ENCODE measurements at regions not wholly inside any gene's neighbourhood (a gene's known extent, or its start where the extent isn't known, plus 50 kb on each side); places are given as distances from the start of the nearest gene placed in this dataset.
A peak's percentile ranks its signal among the peaks of the same experiment; 100 is the strongest.
"Not testable (repeated sequence)": the region's sequence is repeated elsewhere in the genome, so short reads cannot be mapped to it uniquely, and the experiment has no call there.

GRCh38 chr16:10256784-10257641 lies 74.8 kb upstream of the GRIN2A start:
- no peaks in the 10 kb centered on the region for H3K9me3 ChIP-seq (ENCODE audit: control insufficient read depth, insufficient read depth, low read length)
- TF ChIP-seq, protein P1, sequence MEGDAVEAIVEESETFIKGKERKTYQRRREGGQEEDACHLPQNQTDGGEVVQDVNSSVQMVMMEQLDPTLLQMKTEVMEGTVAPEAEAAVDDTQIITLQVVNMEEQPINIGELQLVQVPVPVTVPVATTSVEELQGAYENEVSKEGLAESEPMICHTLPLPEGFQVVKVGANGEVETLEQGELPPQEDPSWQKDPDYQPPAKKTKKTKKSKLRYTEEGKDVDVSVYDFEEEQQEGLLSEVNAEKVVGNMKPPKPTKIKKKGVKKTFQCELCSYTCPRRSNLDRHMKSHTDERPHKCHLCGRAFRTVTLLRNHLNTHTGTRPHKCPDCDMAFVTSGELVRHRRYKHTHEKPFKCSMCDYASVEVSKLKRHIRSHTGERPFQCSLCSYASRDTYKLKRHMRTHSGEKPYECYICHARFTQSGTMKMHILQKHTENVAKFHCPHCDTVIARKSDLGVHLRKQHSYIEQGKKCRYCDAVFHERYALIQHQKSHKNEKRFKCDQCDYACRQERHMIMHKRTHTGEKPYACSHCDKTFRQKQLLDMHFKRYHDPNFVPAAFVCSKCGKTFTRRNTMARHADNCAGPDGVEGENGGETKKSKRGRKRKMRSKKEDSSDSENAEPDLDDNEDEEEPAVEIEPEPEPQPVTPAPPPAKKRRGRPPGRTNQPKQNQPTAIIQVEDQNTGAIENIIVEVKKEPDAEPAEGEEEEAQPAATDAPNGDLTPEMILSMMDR (IDR thresholded peaks at IDR 0.05; ENCODE audit: low read depth, low read length, poor library complexity, severe bottlenecking): peak; percentile 87
- no peak for TF ChIP-seq EZH2phosphoT487 (IDR thresholded peaks at IDR 0.05; ENCODE audit: borderline replicate concordance, low read length)
- H3K4me3 ChIP-seq (ENCODE audit: low read length): peak overlapping the region; percentile 47
- H3F3A ChIP-seq (ENCODE audit: control insufficient read depth, insufficient read depth): peaks cover 5% of the 10 kb centered on the region; the same call in 1 of the 2 replicates
- no peaks in the 10 kb centered on the region for H3K36me3 ChIP-seq (ENCODE audit: control insufficient read depth, low read length)
- H3K9me2 ChIP-seq (replicated peaks; ENCODE audit: control insufficient read depth, low read length): no peaks in the 10 kb centered on the region
- H3K27me3 ChIP-seq (ENCODE audit: control insufficient read depth, low read length): no peaks in the 10 kb centered on the region
- peak overlapping the region; percentile 66 for H3K4me2 ChIP-seq (ENCODE audit: low read length)
- H3K27ac ChIP-seq (ENCODE audit: low read depth, low read length): peak overlapping the region; percentile 44
- H3K79me2 ChIP-seq (ENCODE audit: control insufficient read depth, low read length): no peaks in the 10 kb centered on the region
- no peaks in the 10 kb centered on the region for H4K20me1 ChIP-seq (ENCODE audit: control insufficient read depth, insufficient read depth, low read depth, low read length)
- peaks cover 65% of the 10 kb centered on the region for H3K4me1 ChIP-seq (ENCODE audit: control insufficient read depth, low read length)

- H3K9me2 ChIP-seq (replicated peaks; ENCODE audit: control insufficient read depth, low read length); H3F3A ChIP-seq (ENCODE audit: control insufficient read depth, insufficient read depth); H3K79me2 ChIP-seq (ENCODE audit: control insufficient read depth, low read length); H3K27me3 ChIP-seq (ENCODE audit: control insufficient read depth, low read length); H4K20me1 ChIP-seq (ENCODE audit: control insufficient read depth, insufficient read depth, low read depth, low read length); H3K9me3 ChIP-seq (ENCODE audit: control insufficient read depth, insufficient read depth, low read length); H3K36me3 ChIP-seq (ENCODE audit: control insufficient read depth, low read length): not testable (repeated sequence)
- peaks cover 72% of the 10 kb centered on the region for H3K4me1 ChIP-seq (ENCODE audit: control insufficient read depth, low read length)
- peak overlapping the region; percentile 47 for H3K4me3 ChIP-seq (ENCODE audit: low read length)
- peak overlapping the region; percentile 44 for H3K27ac ChIP-seq (ENCODE audit: low read depth, low read length)
- peak overlapping the region; percentile 66 for H3K4me2 ChIP-seq (ENCODE audit: low read length)
Measured at GRCh38 chr16:10257642-10258251, 75.5 kb upstream of the GRIN2A start.

DNA sequence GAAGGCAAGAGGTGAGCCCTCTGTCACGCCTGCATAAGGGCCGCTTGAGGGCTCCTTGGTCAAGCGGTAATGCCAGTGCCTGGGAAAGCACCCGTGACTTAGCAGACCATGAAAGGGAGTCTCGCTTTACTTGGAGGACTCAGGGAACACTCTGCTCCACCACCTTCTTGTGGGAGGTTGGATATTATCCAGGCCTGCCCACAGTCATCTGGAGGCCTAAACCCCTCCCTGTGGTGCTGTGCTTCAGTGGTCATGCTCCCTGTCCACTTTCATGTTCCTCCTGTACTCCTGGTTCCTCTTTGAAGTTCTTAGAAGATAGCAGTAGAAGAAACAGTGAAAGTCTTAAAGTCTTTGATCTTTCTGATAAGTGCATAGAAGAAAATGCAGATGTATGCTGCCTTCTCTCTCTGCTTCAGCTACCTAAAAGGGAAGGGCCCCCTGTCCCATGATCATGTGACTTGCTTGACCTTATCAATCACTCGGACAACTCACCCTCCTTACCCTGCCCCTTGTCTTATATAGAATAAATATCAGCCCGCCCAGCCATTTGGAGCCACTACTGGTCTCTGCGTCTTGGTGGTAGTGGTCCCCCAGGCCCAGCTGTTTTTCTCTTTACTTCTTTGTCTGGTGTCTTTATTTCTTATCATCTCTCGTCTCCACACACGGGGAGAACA lies 76.8 kb upstream of the GRIN2A start:
- Histone ChIP-seq H3K4me3 (ENCODE audit: low read length) (0 out of 2 replicates have a peak overlapping the region, but pooled peaks have one; percentile 17), H3K27ac (ENCODE audit: low read depth, low read length) (peak overlapping the region; percentile 22), H3K4me1 (ENCODE audit: control insufficient read depth, low read length) (peaks cover 79% of the 10 kb centered on the region), H3K4me2 (ENCODE audit: low read length) (peak overlapping the region; percentile 44)
- not testable (repeated sequence) for H3F3A ChIP-seq (ENCODE audit: control insufficient read depth, insufficient read depth); H3K9me3 ChIP-seq (ENCODE audit: control insufficient read depth, insufficient read depth, low read length); H3K9me2 ChIP-seq (replicated peaks; ENCODE audit: control insufficient read depth, low read length); H3K79me2 ChIP-seq (ENCODE audit: control insufficient read depth, low read length); H4K20me1 ChIP-seq (ENCODE audit: control insufficient read depth, insufficient read depth, low read depth, low read length); H3K27me3 ChIP-seq (ENCODE audit: control insufficient read depth, low read length); H3K36me3 ChIP-seq (ENCODE audit: control insufficient read depth, low read length)

DNA sequence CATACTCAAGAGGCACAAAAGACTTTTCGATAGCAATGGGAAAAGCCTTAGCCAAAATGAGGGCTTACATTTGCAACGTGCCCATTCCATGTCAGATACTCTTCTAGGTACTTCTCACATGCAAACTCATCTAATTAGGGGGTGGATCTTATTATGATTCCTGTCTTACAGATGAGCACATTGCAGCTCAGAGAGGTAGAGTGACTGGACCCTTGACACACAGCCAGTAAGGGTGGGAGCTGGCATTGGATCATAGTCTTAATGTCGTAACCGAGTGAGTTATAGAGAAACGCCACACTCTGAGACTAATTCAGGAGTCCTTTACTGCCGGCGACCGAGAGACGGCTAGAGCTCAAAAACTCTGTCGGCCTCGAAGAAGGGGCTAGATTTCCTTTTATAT lies 78.8 kb upstream of the GRIN2A start:
- TF ChIP-seq, protein P1 (IDR thresholded peaks at IDR 0.05; ENCODE audit: low read depth, low read length, poor library complexity, severe bottlenecking): no peak
- no peak for TF ChIP-seq EZH2phosphoT487 (IDR thresholded peaks at IDR 0.05; ENCODE audit: borderline replicate concordance, low read length)
- Histone ChIP-seq H3F3A (ENCODE audit: control insufficient read depth, insufficient read depth) (peaks cover 5% of the 10 kb centered on the region; the same call in 1 of the 2 replicates), H3K4me3 (ENCODE audit: low read length) (no peak overlapping the region), H3K9me3 (ENCODE audit: control insufficient read depth, insufficient read depth, low read length) (no peaks in the 10 kb centered on the region), H4K20me1 (ENCODE audit: control insufficient read depth, insufficient read depth, low read depth, low read length) (no peaks in the 10 kb centered on the region), H3K9me2 (replicated peaks; ENCODE audit: control insufficient read depth, low read length) (no peaks in the 10 kb centered on the region), H3K4me1 (ENCODE audit: control insufficient read depth, low read length) (peaks cover 74% of the 10 kb centered on the region), H3K4me2 (ENCODE audit: low read length) (no peak overlapping the region), H3K79me2 (ENCODE audit: control insufficient read depth, low read length) (no peaks in the 10 kb centered on the region), H3K36me3 (ENCODE audit: control insufficient read depth, low read length) (no peaks in the 10 kb centered on the region), H3K27ac (ENCODE audit: low read depth, low read length) (no peak overlapping the region), H3K27me3 (ENCODE audit: control insufficient read depth, low read length) (no peaks in the 10 kb centered on the region)

DNA sequence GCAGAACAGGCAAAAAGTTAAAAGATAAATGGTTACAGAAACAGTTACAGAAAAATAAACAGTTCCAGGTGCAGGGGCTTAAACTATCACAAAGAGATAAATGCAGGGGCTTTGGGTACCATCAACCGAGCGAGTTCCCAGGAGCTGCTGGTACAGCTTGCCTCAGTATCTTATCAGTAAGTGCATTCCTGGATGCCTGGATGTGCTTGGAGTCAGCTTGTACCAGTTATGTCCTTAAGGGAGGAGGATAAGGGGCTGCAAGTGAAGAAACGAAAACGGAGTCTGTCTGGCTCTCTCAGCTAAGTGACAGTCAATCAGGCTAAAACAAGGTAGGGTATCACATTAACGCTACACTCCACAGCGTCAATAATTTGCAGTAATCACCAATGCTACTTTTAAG lies 79.3 kb upstream of the GRIN2A start:
- H3K9me3 ChIP-seq (ENCODE audit: control insufficient read depth, insufficient read depth, low read length); H3K27me3 ChIP-seq (ENCODE audit: control insufficient read depth, low read length); H3K36me3 ChIP-seq (ENCODE audit: control insufficient read depth, low read length); H3K9me2 ChIP-seq (replicated peaks; ENCODE audit: control insufficient read depth, low read length); H3K4me3 ChIP-seq (ENCODE audit: low read length); H3K4me2 ChIP-seq (ENCODE audit: low read length); H4K20me1 ChIP-seq (ENCODE audit: control insufficient read depth, insufficient read depth, low read depth, low read length); H3F3A ChIP-seq (ENCODE audit: control insufficient read depth, insufficient read depth); H3K79me2 ChIP-seq (ENCODE audit: control insufficient read depth, low read length); H3K27ac ChIP-seq (ENCODE audit: low read depth, low read length): not testable (repeated sequence)
- peaks cover 69% of the 10 kb centered on the region for H3K4me1 ChIP-seq (ENCODE audit: control insufficient read depth, low read length)
